ENCODE measurements at regions not wholly inside any gene's neighbourhood (a gene's known extent, or its start where the extent isn't known, plus 50 kb on each side); places are given as distances from the start of the nearest gene placed in this dataset.

GRCh38 chr1:4960782-4961475, 306.5 kb downstream of the AJAP1 start:
- Histone ChIP-seq H2AFZ (ENCODE audit: insufficient read depth, low read depth, low read length, poor library complexity, severe bottlenecking) (no peak overlapping the region), H3K4me2 (replicated peaks; ENCODE audit: low read depth, low read length, poor library complexity, severe bottlenecking) (no peak overlapping the region), H3K4me1 (ENCODE audit: control insufficient read depth in 2 of 2, insufficient read depth in 2 of 2, low read length in 2 of 2) (no peaks in the 10 kb centered on the region), H4K20me1 (ENCODE audit: control insufficient read depth, insufficient read depth, low read length, poor library complexity, severe bottlenecking) (no peaks in the 10 kb centered on the region), H3K27me3 (replicated peaks in 1 of 4; ENCODE audit: control extremely low read depth in 1 of 4, control insufficient read depth in 3 of 4, insufficient read depth in 4 of 4, low read length in 3 of 4) (no peaks in the 10 kb centered on the region), H3K79me2 (ENCODE audit: control insufficient read depth, insufficient read depth, low read length) (no peaks in the 10 kb centered on the region), H3K27ac (ENCODE audit: low read length in 2 of 2) (no peak overlapping the region), H3K36me3 (replicated peaks in 1 of 2; ENCODE audit: control extremely low read depth in 1 of 2, control insufficient read depth in 1 of 2, extremely low read depth in 1 of 2, insufficient read depth in 2 of 2, low read length in 1 of 2) (no peaks in the 10 kb centered on the region), H3K9me3 (ENCODE audit: control extremely low read depth in 1 of 3, control insufficient read depth in 2 of 3, insufficient read depth in 1 of 3, low read length in 2 of 3) (peaks cover 0 to 2% (median 0%) of the 10 kb centered on the region in 3 donors), H3K4me3 (ENCODE audit: control extremely low read depth in 1 of 5, extremely low read depth in 1 of 5, insufficient read depth in 1 of 5, low read depth in 2 of 5, low read length in 4 of 5) (no peak overlapping the region), H3K9ac (ENCODE audit: low read length) (no peak overlapping the region)
- no peak overlapping the region for H3K27ac Mint-ChIP-seq
- no peak overlapping the region for H3K4me3 Mint-ChIP-seq
- no peak for ATAC-seq (ENCODE audit: low read depth)
- no peak for DNase-seq
- intact Hi-C loops (cut with micrococcal nuclease) = no loop called here
- WGBS (ENCODE audit: insufficient coverage) = 83% methylated on average over 16 of the region's 16 CpGs
- no peaks in the 10 kb centered on the region for H3K4me1 Mint-ChIP-seq
- no peaks in the 10 kb centered on the region for H3K9me3 Mint-ChIP-seq (ENCODE audit: insufficient read depth)
- CTCF ChIA-PET = no interaction called here
- POLR2A ChIA-PET = no interaction called here
- H3K27me3 Mint-ChIP-seq = peaks cover 5% of the 10 kb centered on the region
- TF ChIP-seq EZH2 (IDR thresholded peaks at IDR 0.05; ENCODE audit: borderline replicate concordance, insufficient read depth, low read depth, low read length, poor library complexity, severe bottlenecking) (no peak), CTCF (IDR thresholded peaks at IDR 0.05) (no peak)

GRCh38 chr1:4960336-4960735, 305.9 kb downstream of the AJAP1 start:
- intact Hi-C loops (cut with micrococcal nuclease) = no loop called here
- H3K4me1 ChIP-seq (ENCODE audit: control insufficient read depth in 2 of 2, insufficient read depth in 2 of 2, low read length in 2 of 2) = no peaks in the 10 kb centered on the region
- ChIA-PET CTCF (no interaction called here), POLR2A (no interaction called here)
- no peak overlapping the region for H3K27ac ChIP-seq (ENCODE audit: low read length in 2 of 2)
- no peak overlapping the region for H3K27ac Mint-ChIP-seq
- no peaks in the 10 kb centered on the region for H3K36me3 ChIP-seq (replicated peaks in 1 of 2; ENCODE audit: control extremely low read depth in 1 of 2, control insufficient read depth in 1 of 2, extremely low read depth in 1 of 2, insufficient read depth in 2 of 2, low read length in 1 of 2)
- H3K4me3 ChIP-seq (ENCODE audit: control extremely low read depth in 1 of 5, extremely low read depth in 1 of 5, insufficient read depth in 1 of 5, low read depth in 2 of 5, low read length in 4 of 5) = no peak overlapping the region
- no peak overlapping the region for H2AFZ ChIP-seq (ENCODE audit: insufficient read depth, low read depth, low read length, poor library complexity, severe bottlenecking)
- H4K20me1 ChIP-seq (ENCODE audit: control insufficient read depth, insufficient read depth, low read length, poor library complexity, severe bottlenecking) = no peaks in the 10 kb centered on the region
- H3K79me2 ChIP-seq (ENCODE audit: control insufficient read depth, insufficient read depth, low read length) = no peaks in the 10 kb centered on the region
- H3K27me3 Mint-ChIP-seq = peaks cover 5% of the 10 kb centered on the region
- DNase-seq (no peak), ATAC-seq (ENCODE audit: low read depth) (no peak)
- no peak for TF ChIP-seq EZH2 (IDR thresholded peaks at IDR 0.05; ENCODE audit: borderline replicate concordance, insufficient read depth, low read depth, low read length, poor library complexity, severe bottlenecking)
- no peak for TF ChIP-seq CTCF (IDR thresholded peaks at IDR 0.05)
- no peaks in the 10 kb centered on the region for H3K27me3 ChIP-seq (replicated peaks in 1 of 4; ENCODE audit: control extremely low read depth in 1 of 4, control insufficient read depth in 3 of 4, insufficient read depth in 4 of 4, low read length in 3 of 4)
- no peak overlapping the region for H3K4me3 Mint-ChIP-seq
- H3K4me2 ChIP-seq (replicated peaks; ENCODE audit: low read depth, low read length, poor library complexity, severe bottlenecking) = no peak overlapping the region
- no peaks in the 10 kb centered on the region for H3K4me1 Mint-ChIP-seq
- H3K9me3 Mint-ChIP-seq (ENCODE audit: insufficient read depth) = no peaks in the 10 kb centered on the region
- no peak overlapping the region for H3K9ac ChIP-seq (ENCODE audit: low read length)
- H3K9me3 ChIP-seq (ENCODE audit: control extremely low read depth in 1 of 3, control insufficient read depth in 2 of 3, insufficient read depth in 1 of 3, low read length in 2 of 3) = peaks cover 0 to 3% (median 0%) of the 10 kb centered on the region in 3 donors
- WGBS (ENCODE audit: insufficient coverage) = 87% methylated on average over 9 of the region's 9 CpGs
